Neural cell (in vitro differentiated cells): ENCODE measurements at regions not wholly inside any gene's neighbourhood (a gene's known extent, or its start where the extent isn't known, plus 50 kb on each side); places are given as distances from the start of the nearest gene placed in this dataset.

Experiments
- EP300 ChIP-seq: fragments of 450-650 bp; conservative IDR thresholded peaks from 2 replicates; pipeline ENCODE4 v1.6.1; 2014; ENCODE audit warnings: antibody characterized with exemption, mild to moderate bottlenecking, moderate library complexity; ENCODE audit not compliant: poor library complexity, severe bottlenecking
- EZH2 ChIP-seq: fragments of 200-600, 300-800 bp; shearing (Covaris generic), sonication (generic); IDR thresholded peaks from 2 replicates; pipeline ENCODE4 v1.6.1; 2014; ENCODE audit warnings: antibody characterized with exemption, low read length, borderline replicate concordance, mild to moderate bottlenecking; ENCODE audit not compliant: insufficient read depth, poor library complexity, severe bottlenecking
- MXI1 ChIP-seq: fragments of 450-650 bp; conservative IDR thresholded peaks from 2 replicates; pipeline ENCODE4 v1.6.1; 2014; ENCODE audit warnings: antibody characterized with exemption, mild to moderate bottlenecking; ENCODE audit not compliant: poor library complexity, severe bottlenecking
- POLR2AphosphoS5 ChIP-seq: IDR thresholded peaks from 2 replicates; pipeline ENCODE4 v1.6.1; 2012
- RAD21 ChIP-seq: fragments of 450-650 bp; conservative IDR thresholded peaks from 2 replicates; pipeline ENCODE4 v1.6.1; 2014; ENCODE audit warnings: antibody characterized with exemption, mild to moderate bottlenecking, moderate library complexity
- TAF1 ChIP-seq: IDR thresholded peaks from 2 replicates; pipeline ENCODE4 v1.6.1; 2012; ENCODE audit warnings: low read depth
- TF ChIP-seq, protein P1 (sequence below): fragments of 450-650 bp; IDR thresholded peaks from 2 replicates; pipeline ENCODE4 v1.5.1; 2014; ENCODE audit warnings: antibody characterized with exemption, mild to moderate bottlenecking, moderate library complexity; ENCODE audit not compliant: poor library complexity, severe bottlenecking
- TF ChIP-seq, protein P2 (sequence below): IDR thresholded peaks from 2 replicates; pipeline ENCODE4 v1.6.1; 2012; ENCODE audit warnings: borderline replicate concordance

DNA sequence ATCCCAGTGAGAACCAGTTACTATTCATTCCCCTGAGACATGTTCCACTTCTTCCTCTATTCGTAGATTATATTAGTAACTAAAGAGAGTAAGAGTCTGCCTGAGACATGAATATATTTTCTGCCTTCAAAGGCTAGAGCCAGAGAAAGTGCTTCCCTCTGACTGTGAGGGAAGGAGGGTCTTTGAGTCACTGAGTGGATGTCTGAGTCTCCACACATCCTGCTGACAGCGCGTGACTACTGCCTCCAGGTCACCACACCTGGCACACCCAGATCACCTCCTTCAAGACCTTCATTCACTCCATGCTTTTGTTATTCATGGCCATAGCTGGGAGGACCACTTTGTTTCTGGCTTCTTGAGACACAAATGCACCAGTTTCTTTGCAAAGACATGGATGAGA, 135.6 kb downstream of the SOX2 start:
- TF ChIP-seq RAD21 (no peak), MXI1 (no peak), EZH2 (no peak), POLR2AphosphoS5 (no peak), EP300 (no peak), TAF1 (no peak)
- TF ChIP-seq, protein P1, sequence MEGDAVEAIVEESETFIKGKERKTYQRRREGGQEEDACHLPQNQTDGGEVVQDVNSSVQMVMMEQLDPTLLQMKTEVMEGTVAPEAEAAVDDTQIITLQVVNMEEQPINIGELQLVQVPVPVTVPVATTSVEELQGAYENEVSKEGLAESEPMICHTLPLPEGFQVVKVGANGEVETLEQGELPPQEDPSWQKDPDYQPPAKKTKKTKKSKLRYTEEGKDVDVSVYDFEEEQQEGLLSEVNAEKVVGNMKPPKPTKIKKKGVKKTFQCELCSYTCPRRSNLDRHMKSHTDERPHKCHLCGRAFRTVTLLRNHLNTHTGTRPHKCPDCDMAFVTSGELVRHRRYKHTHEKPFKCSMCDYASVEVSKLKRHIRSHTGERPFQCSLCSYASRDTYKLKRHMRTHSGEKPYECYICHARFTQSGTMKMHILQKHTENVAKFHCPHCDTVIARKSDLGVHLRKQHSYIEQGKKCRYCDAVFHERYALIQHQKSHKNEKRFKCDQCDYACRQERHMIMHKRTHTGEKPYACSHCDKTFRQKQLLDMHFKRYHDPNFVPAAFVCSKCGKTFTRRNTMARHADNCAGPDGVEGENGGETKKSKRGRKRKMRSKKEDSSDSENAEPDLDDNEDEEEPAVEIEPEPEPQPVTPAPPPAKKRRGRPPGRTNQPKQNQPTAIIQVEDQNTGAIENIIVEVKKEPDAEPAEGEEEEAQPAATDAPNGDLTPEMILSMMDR: no peak
- TF ChIP-seq, protein P2, sequence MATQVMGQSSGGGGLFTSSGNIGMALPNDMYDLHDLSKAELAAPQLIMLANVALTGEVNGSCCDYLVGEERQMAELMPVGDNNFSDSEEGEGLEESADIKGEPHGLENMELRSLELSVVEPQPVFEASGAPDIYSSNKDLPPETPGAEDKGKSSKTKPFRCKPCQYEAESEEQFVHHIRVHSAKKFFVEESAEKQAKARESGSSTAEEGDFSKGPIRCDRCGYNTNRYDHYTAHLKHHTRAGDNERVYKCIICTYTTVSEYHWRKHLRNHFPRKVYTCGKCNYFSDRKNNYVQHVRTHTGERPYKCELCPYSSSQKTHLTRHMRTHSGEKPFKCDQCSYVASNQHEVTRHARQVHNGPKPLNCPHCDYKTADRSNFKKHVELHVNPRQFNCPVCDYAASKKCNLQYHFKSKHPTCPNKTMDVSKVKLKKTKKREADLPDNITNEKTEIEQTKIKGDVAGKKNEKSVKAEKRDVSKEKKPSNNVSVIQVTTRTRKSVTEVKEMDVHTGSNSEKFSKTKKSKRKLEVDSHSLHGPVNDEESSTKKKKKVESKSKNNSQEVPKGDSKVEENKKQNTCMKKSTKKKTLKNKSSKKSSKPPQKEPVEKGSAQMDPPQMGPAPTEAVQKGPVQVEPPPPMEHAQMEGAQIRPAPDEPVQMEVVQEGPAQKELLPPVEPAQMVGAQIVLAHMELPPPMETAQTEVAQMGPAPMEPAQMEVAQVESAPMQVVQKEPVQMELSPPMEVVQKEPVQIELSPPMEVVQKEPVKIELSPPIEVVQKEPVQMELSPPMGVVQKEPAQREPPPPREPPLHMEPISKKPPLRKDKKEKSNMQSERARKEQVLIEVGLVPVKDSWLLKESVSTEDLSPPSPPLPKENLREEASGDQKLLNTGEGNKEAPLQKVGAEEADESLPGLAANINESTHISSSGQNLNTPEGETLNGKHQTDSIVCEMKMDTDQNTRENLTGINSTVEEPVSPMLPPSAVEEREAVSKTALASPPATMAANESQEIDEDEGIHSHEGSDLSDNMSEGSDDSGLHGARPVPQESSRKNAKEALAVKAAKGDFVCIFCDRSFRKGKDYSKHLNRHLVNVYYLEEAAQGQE: no peak
